HG02678 (cell line): ENCODE measurements at regions not wholly inside any gene's neighbourhood (a gene's known extent, or its start where the extent isn't known, plus 50 kb on each side); places are given as distances from the start of the nearest gene placed in this dataset.
A peak's percentile ranks its signal among the peaks of the same experiment; 100 is the strongest.
"Not testable (repeated sequence)": the region's sequence is repeated elsewhere in the genome, so short reads cannot be mapped to it uniquely, and the experiment has no call there.

Source experiments
- ATAC-seq: cut with Tn5 transposase; IDR thresholded peaks from one replicate; pipeline ENCODE4 v1.9.1; 2021; ENCODE audit warnings: mild to moderate bottlenecking, moderate library complexity; ENCODE audit not compliant: unreplicated experiment

GRCh38 chr3:197459571-197459970, 96.2 kb downstream of the BDH1 start:
- ATAC-seq, result not testable (repeated sequence)

GRCh38 chr3:197458906-197459470, 96.8 kb downstream of the BDH1 start:
- ATAC-seq, result no peak

GRCh38 chr3:197458179-197458707, 97.5 kb downstream of the BDH1 start:
- peak; percentile 49 for ATAC-seq

GRCh38 chr3:197456261-197457091, 99.3 kb downstream of the BDH1 start:
- ATAC-seq, result peak; percentile 69

GRCh38 chr3:197454841-197455240, 100.9 kb downstream of the BDH1 start:
- ATAC-seq, result not testable (repeated sequence)

GRCh38 chr3:197454014-197454413, 101.8 kb downstream of the BDH1 start:
- ATAC-seq, result no peak

- ATAC-seq, result no peak
Observed at GRCh38 chr3:197450810-197451209, 105.0 kb downstream of the BDH1 start.

- ATAC-seq, result no peak
Observed at GRCh38 chr3:197450308-197450707, 105.5 kb downstream of the BDH1 start.

GRCh38 chr3:197449181-197449580, 106.6 kb downstream of the BDH1 start:
- ATAC-seq, result not testable (repeated sequence)

- not testable (repeated sequence) for ATAC-seq
Observed at GRCh38 chr3:197447781-197448180, 108.0 kb downstream of the BDH1 start.

GRCh38 chr3:197447057-197447456, 108.7 kb downstream of the BDH1 start:
- ATAC-seq, result no peak

GRCh38 chr3:197446700-197447056, 109.1 kb downstream of the BDH1 start:
- no peak for ATAC-seq

GRCh38 chr3:197445896-197446699, 109.7 kb downstream of the BDH1 start:
- no peak for ATAC-seq

GRCh38 chr3:197444793-197445379, 110.9 kb downstream of the BDH1 start:
- no peak for ATAC-seq

- ATAC-seq, result no peak
Observed at GRCh38 chr3:197443506-197443905, 112.3 kb downstream of the BDH1 start.

- no peak for ATAC-seq
Observed at GRCh38 chr3:197440717-197441303, 115.0 kb downstream of the BDH1 start.

GRCh38 chr3:197438906-197439305, 116.9 kb downstream of the BDH1 start:
- ATAC-seq, result no peak

GRCh38 chr3:197435426-197435825, 120.3 kb downstream of the BDH1 start:
- no peak for ATAC-seq

GRCh38 chr3:197434830-197435229, 120.9 kb downstream of the BDH1 start:
- no peak for ATAC-seq

GRCh38 chr3:197432384-197433127, 123.2 kb downstream of the BDH1 start:
- no peak for ATAC-seq
